Loucy (cell line): ENCODE measurements at regions not wholly inside any gene's neighbourhood (a gene's known extent, or its start where the extent isn't known, plus 50 kb on each side); places are given as distances from the start of the nearest gene placed in this dataset.

Source experiments
- CTCF ChIP-seq: fragments of 200-600 bp; sonication (generic); conservative IDR thresholded peaks from 2 replicates; pipeline ENCODE4 v1.5.1; 2014; ENCODE audit warnings: mild to moderate bottlenecking, antibody characterized with exemption, low read length
- EZH2phosphoT487 ChIP-seq: fragments of 200-600 bp; IDR thresholded peaks from 2 replicates; pipeline ENCODE4 v1.6.1; 2018; ENCODE audit warnings: antibody characterized with exemption, mild to moderate bottlenecking, moderate library complexity, borderline replicate concordance

- TF ChIP-seq CTCF (no peak), EZH2phosphoT487 (no peak)
Observed at GRCh38 chr7:42852531-42852930, 59.3 kb downstream of the C7orf25 start.
